ENCODE measurements at regions not wholly inside any gene's neighbourhood (a gene's known extent, or its start where the extent isn't known, plus 50 kb on each side); places are given as distances from the start of the nearest gene placed in this dataset.

DNA sequence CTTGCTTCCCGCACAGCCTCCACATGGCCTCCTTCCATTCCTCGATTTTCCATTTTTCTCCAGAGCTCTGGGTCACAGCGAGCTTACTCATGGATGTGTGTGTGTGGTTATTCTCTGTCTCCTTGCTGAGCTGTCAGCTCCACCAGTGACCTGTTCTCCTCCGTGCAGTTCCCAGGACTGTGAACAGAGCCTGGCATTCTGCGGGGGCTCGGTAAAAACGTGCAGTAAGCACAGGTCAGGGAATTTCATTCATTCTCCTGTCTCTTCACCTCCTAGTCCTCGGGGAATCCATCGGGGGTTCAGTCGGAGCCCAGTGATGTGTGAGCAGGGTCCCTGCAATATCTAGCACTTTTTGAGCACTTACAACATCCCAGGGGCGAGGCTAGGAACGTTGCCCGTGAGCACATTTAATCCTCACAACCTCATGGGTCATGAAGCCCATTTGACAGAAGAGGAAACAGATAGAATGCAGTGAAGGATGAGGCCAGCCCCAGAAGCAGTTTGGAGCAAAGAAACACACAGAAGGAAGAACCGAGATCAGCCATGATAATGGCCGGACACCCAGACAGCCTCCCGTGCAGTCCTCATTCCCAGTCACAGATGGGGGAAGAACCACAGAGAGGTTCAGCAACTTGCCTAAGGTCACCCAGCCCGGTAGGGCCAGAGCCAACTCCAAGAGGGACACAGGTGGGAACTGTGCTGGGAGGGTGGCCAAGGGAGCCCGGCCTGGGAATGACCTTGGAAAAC, 183.2 kb upstream of the GSE1 start:
- no peak for DNase-seq

DNA sequence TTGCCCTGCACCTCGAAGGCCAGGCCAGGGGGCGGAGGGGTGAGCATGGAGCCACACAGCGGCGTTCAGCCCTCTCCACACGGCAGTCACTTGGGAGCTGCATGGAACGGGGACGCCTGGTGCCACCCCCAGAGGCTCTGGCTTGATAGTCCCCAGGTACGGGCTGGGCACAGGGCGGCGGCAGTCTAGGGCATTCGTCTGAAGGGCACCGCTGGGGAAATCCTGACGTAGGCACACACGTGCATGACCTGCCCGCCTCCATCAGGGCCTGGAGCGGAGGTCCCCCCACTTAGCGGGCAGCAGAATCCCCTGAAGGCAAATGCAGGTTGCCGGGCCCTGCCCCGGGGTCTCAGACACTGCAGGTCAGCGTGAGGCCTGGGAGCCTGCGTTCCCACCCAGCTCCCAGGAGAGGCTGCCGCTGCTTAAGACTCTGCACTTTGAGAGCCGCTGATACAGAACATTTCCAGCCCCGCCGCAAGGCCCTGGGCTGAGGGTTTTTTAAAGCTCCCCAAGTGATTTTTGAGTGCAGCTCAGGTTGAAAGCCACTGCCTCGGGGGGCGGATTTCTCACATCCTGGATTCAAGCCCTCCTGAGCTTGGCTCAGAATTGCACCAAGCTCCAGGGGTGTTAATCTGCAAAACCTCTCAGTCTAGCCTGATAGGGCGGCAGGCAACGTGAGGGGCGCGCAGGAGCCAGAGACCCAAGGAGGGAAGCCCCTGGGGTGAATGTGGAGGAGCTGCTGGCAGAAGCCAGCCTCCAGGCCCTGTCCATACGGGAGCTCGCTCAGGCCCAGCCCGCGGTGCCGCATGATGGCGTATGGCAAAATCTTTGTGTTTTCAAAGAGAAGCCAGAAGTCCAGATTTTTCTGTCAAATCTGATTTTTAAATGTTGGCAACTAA, 182.3 kb upstream of the GSE1 start:
- DNase-seq: no peak

DNA sequence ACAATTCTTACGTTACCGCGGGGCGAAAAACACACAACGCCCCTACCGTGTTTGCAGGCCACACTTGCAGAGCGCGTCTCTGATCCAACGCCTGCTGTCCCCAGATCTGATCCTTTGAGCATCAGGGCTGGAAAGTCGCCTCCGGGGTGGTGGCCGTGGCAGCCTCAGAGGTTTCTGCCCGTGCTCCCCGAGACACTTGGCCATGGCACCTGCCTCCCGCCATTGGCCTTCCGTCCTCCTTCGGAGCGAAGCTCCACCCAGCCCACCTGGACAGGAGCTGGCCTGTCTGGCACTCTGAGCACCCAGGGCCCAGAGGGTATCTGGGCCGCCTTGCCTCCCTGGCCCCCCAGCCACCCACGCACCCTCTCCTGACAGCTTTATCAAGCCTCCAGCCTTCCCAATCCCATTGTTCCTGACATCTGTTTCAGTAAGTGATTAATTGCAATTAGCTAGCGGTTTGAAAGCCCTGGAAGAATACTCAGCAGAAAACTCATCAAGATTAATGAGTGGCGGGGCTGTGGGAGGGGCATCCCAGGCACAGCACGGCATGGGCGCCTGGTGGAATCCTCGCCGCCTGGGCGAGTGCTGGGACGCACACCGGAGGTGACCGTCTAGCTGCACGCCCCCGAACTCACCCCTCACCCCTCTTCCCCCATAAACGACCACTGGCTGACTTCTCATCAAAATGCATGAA, 181.5 kb upstream of the GSE1 start:
- no peak for DNase-seq

DNA sequence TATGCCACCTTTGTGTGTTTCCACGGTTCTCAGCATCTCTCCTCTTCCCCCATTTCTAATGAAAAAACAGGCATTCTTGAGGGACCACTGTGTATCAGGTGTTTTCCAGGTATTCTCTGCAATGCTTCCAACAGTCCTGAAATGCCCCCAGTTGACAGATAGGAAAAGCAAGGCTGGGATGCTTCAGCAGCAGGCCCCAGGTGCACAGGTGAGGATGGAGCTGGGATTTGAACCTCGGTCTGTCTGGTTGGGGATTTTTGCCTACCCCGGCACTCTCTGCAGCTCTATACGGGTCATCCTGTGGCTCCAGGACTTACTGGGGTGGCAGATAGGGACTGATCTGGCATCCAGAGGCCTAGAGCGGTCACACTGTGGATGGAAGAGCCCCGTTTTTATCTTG, 180.5 kb upstream of the GSE1 start:
- DNase-seq: no peak

DNA sequence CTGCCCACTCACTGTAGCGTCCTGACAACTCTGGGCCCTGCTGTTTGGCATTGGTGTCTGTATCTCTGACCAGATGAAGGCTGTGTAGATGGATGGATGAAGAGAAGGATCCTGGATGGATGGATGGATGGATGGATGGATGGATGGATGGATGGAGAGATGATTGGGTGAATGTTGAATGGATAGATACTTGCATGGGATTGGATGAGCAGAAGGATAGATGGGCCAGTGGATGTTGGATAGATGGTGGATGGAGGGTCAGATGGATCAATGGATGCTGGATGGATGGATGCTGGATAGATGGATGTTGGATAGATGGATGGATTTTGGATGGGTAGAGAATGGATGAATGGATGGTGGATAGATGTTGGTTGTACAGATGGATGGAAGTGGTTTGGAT, 179.6 kb upstream of the GSE1 start:
- no peak for DNase-seq

DNA sequence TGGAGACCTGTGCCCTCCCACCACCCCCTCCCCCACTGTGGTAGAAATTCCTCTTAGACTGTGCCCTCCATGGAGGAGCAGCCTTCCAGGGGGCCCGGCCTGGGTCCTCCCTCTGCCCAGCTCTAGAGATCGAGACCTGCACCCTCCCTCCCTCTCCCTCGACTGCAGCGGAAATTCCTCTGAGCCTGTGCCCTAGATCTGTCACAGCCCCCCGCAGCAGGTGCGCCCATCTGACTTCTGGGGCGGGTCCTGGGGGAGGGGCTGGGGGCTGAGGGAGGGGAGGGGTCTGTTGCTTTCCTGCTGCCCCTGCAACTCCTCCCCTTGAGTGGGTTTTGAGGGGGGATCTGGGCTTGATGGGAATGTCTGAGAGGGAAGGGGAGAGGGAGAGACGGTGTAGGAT, 177.8 kb upstream of the GSE1 start:
- DNase-seq: no peak

DNA sequence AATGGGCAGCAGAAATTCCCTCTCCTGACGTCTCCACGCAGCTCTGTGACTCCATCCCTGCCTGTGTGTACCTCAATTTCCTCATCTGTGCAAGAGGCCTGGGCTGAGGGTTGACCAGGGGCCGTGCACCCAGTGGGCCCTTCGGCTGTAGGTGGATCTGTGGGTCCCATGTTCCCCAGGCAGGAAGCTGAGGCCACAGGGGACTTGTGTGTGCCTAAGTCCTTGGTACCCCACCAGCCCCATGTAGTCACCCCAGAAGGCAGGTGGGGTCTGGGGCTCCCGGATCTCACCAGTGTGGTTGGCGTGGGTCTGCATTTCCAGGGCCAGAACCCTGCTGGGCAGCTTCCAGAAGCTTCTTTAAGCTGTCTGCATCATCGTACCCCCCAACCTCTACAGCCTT, 177.4 kb upstream of the GSE1 start:
- DNase-seq: no peak

DNA sequence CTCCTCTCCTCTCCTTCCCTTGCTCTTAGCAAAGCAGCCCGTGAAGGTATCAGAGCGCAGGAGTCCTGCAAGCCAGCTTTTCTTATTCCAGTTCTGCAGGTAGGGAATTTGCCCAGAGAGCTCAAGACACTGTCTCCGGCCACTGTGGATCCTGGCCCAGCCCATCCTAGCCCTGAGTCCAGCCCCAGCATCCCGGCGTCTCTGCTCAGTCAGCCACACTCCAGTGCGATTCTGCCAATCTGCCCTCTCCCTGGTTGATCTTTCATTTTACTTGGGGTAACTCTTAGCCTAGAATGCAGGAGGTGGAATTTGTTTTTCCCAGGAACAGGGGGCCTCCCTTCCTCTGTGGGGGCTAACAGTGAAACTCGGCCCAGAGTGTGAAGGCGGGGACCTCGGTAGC, 176.9 kb upstream of the GSE1 start:
- no peak for DNase-seq

DNA sequence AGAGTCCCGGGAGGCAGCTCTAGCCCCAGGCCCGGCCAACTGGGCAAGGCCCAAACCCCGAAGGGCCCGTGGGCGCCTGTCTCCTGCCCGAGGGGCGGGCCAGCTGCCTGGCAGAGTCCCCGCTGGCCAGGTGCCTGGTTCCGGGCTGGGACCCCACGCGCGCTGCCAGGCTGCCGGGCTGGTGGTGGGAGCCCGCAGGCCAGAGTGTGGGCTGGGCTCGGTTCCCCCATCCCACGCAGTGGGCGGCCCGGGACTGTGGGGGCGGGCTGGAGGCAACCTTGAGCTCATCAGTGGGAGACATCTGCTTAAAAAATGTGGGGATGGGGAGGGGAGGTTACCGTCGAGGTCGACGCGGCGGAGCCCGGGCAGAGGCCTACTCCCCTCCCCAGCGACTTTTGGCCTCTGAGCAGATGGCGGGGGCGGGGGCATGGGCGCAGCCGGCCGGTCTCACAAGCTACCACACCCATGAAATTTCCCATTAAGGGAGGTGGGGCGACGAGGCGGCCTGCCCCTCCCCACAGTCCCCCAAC, 176.4 kb upstream of the GSE1 start:
- DNase-seq: no peak

DNA sequence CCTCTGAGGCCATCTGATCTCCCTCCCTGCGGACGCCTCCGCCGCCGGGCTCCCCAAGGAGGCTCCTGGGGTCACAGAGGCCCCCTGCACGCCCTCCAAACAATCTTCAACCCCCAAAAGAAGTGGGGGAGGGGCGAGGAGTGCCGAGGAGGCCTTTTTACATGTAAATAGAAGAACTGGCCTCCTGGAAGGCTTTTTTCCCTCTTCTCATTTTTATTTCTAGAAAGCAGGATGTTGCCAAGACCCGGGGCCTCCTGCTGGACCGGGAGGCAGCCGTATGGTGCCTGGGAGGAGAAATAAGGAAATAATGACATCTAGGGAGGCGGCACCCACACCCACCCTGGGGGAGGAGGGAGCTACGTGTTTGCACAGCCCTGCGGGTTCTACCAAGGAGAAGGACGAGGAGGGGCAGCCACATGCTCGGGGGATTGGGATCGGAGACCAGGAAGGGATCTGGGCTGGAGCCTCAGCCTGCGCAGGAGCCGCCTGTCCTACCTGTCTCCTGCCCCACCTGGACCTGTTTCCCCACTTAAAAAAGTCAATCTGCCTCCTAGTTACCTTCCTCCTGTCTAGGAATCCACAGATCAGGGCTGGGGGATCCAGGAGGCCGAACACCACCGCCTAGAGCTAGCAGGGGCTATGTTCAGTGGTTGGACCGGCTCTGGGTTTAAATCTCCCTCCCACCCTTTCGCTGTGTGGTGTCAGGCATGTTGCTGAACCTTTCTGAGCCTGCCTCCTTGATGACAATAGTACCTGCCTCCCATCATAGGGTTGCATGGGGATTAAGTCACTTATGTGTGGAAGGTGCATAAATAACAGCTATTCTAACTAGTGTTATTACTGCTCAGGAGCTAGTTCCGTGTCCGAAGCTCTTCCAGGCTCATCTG, 175.7 kb upstream of the GSE1 start:
- DNase-seq: no peak

DNA sequence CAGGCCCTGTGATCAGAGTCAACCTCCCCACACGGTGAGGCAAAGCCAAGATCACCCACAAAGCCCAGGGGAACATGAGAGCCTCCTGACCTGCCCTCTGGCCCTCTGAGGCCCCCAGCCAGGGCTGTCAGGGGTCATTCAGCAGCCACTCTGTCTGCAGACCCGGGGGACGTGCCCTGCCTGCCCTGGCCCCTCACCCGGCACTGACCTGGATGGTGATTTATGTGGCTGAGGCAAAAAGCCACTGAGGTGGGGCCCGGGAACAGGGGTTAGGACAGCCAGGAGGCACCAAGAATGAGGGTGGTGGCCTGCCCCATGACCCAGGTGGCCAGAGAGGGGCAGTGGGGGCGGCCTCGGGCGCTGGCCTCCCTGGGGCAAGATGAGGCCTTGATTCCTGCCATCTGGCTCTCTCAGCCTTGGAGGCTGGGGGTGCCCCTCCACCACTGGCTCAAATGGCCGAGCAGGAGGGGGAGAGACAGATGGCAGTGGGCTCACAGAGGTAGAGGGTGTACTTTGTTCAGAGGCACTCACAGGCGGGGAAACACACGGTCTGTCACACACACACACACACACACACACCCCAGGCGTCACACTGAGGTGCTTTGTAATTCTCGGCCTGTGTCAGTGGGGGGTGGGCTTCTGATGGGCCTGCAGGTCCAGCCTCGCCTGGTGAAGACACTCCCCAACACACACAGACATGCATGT, 174.0 kb upstream of the GSE1 start:
- DNase-seq: no peak

DNA sequence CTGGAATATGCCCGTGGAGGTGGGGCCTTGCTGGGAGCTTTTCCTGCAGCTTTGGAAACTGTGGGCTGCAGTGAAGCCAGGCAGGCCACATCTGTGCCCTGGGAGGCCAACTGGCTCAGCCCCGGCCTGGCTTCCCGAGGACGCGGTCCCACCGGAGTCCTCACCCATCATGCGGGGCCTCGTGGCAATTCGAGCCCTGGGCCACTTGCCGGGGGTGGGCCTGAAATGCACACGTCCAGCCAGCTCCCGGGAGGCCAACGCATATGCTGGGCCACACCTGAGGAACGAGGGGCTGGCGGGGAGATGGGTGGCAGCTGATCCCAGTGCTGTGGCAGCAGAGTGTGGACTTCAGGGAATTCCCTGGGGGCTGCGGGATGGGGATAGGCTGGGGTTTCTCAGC, 172.4 kb upstream of the GSE1 start:
- no peak for DNase-seq

DNA sequence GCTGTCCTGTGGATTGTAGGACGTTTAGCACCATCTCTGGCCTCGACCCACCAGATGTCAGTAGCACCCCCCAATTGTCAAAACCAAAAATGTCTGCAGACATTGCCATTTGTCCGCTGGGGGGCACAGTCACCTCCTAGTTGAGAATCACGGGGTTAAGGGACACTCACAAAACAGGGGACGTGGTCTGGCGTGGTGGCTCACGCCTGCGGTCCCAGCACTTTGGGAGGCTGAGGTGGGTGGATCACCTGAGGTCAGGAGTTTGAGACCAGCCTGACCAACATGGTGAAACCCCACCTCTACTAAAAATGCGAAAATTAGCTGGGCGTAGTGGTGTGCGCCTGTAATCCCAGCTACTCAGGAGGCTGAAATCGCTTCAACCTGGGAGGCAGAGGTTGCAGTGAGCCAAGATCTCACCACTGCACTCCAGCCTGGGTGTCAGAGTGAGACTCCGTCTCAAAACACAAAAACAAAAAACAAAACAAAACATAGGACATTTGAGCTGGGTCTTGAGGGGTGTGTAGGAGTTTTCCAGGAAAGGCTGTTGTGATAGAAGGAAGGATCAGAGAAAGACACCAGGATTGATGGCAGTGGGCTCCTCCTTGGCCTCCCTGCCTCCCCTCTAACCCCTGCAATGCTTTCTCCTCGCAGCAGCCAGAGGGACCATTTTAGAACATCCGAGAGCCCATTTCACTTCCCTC, 171.8 kb upstream of the GSE1 start:
- DNase-seq: no peak

DNA sequence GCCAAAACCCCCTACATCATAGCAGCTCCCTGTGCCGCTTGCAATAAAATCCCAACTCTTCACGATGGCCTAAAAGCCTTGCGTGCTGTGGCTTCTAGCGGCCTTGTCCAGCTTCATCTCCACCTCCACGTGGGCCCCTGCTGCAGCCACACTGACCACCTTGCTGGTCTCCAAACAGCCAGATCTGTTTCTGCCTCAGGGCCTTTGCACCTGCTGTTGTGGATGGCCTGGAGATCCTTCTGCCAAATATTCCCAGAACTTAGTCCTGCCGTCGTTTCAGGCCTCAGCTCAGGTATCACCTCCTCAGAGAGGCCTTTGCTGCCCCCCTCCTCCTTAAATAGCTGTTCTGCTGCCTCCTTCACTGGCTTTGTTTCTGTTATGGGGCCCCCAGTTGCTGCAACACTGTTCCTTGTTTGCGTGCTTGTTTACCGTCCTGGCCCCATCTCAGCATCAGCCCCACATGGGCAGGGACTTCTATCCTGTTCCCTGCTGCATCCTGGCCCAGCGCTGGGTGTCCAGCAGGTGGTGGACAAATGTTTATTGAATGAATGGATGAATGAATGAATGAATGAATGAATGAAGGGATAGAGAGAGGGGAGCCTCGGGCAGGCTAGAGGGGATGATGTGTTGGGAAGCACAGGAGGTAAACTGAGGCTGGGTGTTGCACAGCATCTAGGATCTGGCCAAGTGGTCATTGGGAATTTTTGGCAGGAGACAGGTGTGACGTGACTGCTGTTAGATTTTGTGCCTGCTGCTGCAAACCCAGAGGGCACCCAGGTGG, 171.0 kb upstream of the GSE1 start:
- DNase-seq: no peak

DNA sequence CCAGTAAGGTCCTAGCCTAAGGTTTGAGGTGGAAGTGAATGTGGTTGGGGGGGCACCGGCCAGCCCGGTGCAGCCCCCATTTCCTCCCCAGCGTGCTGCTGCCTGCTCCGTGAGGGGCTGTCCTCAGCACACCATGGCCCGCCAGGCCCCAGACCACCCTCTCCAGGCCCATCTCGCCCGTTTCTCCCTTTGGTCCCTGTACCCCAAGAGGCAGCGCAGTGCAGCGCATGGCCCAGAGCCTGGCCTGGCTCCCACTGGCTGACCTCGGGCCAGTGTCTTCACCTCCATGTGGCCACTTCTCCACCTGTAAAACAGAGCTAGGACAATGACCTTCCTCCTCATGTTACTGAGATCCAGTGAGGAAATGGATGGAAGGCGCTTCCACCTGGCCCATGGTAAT, 170.0 kb upstream of the GSE1 start:
- no peak for DNase-seq

DNA sequence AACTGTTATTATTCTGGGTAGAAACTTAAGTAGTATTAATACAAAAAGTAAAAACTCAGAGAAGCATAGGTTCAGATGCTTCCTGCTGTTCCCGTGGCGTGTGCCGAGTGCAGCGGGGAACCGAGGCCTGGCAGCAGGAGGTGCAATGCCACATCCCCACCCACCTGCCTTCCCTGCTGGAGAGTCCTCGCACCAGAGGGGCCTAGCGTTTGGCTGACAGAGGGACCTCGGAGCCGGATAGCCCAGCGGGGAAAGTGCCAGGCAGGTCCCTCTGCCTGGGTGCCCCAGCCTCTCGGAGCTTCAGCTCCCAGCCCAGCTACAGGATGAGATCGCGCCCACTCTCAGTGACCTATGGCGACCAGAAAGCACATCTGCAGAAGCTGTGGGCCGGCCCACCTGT, 169.6 kb upstream of the GSE1 start:
- DNase-seq: no peak

DNA sequence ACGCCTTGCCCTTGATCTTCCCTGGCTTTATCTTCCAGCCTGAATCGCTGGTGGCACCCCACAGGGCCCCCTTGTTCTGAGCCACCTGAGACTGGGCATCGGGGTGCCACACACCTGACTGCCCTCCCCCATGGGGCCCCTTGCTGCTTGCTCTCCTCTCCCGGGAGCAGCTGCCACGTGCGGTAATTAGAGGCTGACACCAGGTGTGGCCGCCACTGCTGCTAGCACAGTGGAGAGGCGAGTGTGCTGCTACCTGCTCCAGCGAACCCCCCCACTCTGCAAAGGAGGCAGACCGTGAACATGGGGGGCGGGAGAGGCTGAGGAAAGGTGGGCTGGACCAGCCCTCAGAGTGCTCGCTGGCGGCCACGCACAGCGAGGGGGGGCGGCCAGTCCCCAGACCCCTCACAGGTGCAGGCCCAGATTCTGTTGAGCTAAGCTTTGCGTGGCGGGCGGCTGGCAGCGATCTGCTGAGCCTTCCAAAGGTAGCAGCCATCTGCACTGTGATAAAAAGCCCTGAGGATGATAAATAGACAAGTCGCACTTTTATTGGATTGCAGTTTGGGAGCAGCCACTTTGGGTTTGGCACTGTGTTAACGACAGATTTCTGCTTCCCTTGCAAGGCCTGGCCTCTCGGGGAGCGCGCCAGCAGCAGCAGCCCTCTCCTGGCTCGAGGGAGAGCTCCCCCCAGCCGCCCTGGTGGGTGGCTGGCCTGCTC, 167.9 kb upstream of the GSE1 start:
- no peak for DNase-seq

DNA sequence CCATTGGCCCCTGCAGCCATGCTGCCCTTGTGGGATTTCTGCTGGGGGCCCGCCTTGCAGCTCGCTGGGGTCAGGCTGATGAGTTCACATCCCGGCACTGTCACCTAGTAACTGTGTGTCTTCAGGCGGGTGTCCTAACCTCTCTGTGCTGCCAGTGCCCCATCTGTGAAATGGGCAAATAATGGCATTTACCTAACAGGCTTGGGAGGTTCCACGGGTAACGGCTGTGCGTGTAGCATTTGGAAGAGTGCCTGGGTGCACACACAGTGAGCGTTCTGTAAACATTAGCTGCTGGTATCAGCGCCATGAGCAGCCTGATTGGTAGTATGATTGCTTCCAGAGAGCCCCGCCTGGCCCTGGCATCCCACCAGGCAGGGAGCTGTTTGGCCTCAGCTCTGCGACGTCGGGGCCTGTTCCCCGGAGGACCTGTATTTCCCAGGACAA, 167.3 kb upstream of the GSE1 start:
- DNase-seq: no peak

DNA sequence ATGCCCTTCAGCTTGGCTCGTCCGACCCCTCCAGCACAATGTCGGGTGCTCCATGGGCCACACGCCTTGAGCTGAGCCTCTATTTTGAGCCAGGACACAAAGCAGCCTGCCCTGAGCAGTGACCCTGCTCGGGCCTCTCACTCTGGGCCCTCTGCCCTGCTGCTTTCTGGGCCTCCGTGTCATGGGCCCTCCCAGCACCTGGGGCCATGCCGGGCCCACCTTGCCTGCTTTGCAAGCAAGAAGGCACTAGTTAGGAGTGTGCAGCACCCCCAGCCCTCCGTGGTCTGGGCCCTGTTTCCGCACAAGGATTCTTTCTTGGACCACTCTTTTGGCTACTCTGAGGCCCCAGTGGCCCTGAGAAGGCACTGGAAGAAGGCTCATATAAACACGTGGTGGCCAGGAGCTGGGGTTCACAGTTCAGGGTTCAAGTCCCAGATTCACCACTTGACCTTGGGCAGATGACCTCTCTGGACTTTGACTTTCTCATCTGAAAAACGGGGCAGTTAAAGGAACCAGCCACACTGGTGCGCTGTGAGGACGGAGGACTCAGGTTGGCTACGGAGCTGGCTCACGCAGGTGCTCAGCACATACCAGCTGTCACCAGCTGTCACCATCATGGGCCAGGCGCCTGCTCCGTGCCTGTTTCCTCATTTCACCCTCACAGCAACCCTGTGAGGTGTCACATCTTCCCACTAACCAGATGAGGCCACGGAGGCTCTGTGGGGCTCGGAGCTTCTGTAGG, 166.0 kb upstream of the GSE1 start:
- DNase-seq: no peak
